C4-2B (cell line): ENCODE measurements at regions not wholly inside any gene's neighbourhood (a gene's known extent, or its start where the extent isn't known, plus 50 kb on each side); places are given as distances from the start of the nearest gene placed in this dataset.

Experiments used
- CTCF ChIP-seq: fragments of 450-650 bp; conservative IDR thresholded peaks from 2 replicates; pipeline ENCODE4 v1.5.1; 2017; ENCODE audit warnings: mild to moderate bottlenecking
- ZFX ChIP-seq: fragments of 450-650 bp; IDR thresholded peaks from 2 replicates; pipeline ENCODE4 v1.6.1; 2017

- TF ChIP-seq CTCF (no peak), ZFX (no peak)
Observed at GRCh38 chr12:42915426-42915825, 325.9 kb upstream of the PRICKLE1 start.
